ENCODE measurements at regions not wholly inside any gene's neighbourhood (a gene's known extent, or its start where the extent isn't known, plus 50 kb on each side); places are given as distances from the start of the nearest gene placed in this dataset.

- no peak for DNase-seq (ENCODE audit: low read depth in 4 of 4, low spot score in 3 of 4)
These were observed 459.2 kb downstream of the ARHGEF28 start for GRCh38 chr5:74085186-74085585.

GRCh38 chr5:74083096-74083791, 457.2 kb downstream of the ARHGEF28 start:
- no peak for DNase-seq (ENCODE audit: low read depth in 4 of 4, low spot score in 3 of 4)

- DNase-seq (ENCODE audit: low read depth in 4 of 4, low spot score in 3 of 4), result no peak
These were observed 456.6 kb downstream of the ARHGEF28 start for GRCh38 chr5:74082512-74083055.

GRCh38 chr5:74081126-74081525, 455.1 kb downstream of the ARHGEF28 start:
- no peak for DNase-seq (ENCODE audit: low read depth in 4 of 4, low spot score in 3 of 4)

DNA sequence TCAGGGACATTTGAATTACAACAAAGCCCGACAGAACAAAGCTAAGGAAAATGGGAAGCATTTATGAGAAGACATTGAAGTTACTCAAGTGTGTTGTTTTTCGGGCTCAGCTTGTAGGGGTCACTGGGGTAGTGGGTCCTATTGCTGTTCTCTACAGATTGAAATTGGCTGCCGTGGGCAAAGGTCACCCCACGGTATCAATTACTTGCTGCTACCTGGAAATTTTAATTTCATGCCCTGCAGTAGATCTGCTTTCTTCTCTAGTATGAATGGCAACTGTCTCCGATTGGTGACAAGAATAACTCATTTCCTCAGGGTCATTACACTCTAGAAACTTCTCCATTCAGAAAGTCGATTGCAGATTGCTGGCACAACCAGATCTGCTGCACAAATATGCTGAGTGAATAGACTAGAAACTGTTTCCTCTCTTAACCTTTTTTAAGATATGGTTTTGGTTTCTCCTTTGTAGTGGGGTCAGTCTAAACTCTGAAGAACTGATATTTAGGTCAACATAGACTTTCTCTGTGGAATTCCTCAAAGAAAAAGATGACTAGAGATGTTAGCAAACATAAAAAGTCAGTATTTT, 454.1 kb downstream of the ARHGEF28 start:
- DNase-seq (ENCODE audit: low read depth in 4 of 4, low spot score in 3 of 4), result no peak

- no peak for DNase-seq (ENCODE audit: low read depth in 4 of 4, low spot score in 3 of 4)
These were observed 449.8 kb downstream of the ARHGEF28 start for GRCh38 chr5:74075501-74076484.

GRCh38 chr5:74074111-74074510, 448.1 kb downstream of the ARHGEF28 start:
- DNase-seq (ENCODE audit: low read depth in 4 of 4, low spot score in 3 of 4), result no peak

DNA sequence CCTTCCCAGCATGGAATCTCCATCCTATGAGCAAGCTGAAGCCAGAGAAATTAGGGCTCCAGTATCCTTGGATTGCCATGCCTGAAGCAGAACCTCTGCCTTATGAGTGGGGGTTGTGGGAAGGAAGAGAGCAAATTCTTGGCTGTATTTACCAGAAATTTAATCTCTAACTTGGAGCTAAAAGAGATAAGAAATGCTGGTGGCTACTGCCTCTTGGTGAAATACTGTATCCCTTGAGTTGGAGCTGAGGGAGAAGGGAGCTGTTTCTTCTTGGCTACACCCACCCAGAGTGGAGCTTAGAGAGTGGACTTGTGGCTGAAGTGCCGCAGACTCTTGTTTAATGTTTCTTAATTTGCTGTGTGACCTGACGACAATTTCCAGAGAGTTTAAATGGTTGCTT, 447.3 kb downstream of the ARHGEF28 start:
- no peak for DNase-seq (ENCODE audit: low read depth in 4 of 4, low spot score in 3 of 4)

GRCh38 chr5:74072646-74073045, 446.6 kb downstream of the ARHGEF28 start:
- no peak for DNase-seq (ENCODE audit: low read depth in 4 of 4, low spot score in 3 of 4)

GRCh38 chr5:74070766-74071165, 444.8 kb downstream of the ARHGEF28 start:
- DNase-seq (ENCODE audit: low read depth in 4 of 4, low spot score in 3 of 4), result no peak

- no peak for DNase-seq (ENCODE audit: low read depth in 4 of 4, low spot score in 3 of 4)
These were observed 443.7 kb downstream of the ARHGEF28 start for GRCh38 chr5:74069741-74070140.

DNA sequence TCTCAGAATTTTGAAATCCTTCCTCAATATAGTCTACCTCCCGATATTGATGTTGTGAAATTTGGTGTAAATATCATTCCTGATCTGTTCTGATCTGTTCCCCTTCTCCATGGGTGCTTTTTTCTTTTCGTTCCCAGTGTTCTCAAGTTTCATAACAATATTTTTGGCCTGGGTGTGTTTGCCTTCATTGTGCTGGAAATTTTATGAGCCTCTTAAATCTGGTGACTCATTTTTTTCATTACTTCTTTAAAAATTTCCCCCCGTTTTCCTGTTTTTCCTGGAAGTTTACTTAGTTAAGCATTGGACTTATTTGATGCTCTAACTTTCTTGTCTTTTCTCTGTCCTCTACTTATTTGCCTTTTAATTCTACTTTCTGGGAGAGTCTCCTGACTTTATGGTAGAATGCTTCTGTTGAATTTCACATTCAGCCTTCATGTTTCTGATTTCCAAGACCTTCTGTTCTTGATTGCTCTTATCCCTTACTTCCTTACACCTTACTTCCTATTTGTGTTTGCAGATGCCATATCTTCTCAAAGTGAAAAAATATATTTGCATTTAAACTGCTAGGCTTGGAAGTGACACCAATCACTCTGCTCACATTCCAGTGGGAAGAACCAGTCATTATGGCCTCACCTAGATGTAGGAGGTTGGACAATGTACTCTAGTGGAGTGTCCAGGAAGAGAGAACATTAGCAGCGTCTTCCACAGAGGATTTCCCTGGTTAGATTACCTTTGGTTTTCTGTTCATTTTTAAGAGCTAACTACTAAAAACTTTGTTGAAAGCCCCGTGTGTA, 441.9 kb downstream of the ARHGEF28 start:
- no peak for DNase-seq (ENCODE audit: low read depth in 4 of 4, low spot score in 3 of 4)

GRCh38 chr5:74064911-74065310, 438.9 kb downstream of the ARHGEF28 start:
- no peak for DNase-seq (ENCODE audit: low read depth in 4 of 4, low spot score in 3 of 4)

- DNase-seq (ENCODE audit: low read depth in 4 of 4, low spot score in 3 of 4), result no peak
These were observed 438.2 kb downstream of the ARHGEF28 start for GRCh38 chr5:74064225-74064624.

- DNase-seq (ENCODE audit: low read depth in 4 of 4, low spot score in 3 of 4), result no peak
These were observed 437.8 kb downstream of the ARHGEF28 start for GRCh38 chr5:74063821-74064220.

DNA sequence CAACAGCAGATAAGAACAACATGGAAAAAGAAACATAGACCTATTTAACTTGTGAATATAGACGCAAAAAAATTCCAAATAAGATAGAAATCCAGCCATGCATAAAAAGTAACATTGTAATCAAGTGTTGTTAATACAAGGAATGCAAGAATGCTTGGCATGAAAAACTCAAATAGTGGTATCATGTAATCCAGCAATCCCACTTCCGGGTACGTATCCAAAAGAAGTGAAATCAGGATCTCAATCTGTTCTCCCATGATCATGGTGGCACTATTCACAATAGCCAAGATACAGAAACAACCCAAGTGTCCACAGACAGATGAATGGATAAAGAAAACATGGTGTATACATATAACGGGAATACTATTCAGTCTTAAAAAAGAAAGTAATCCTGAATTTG, 437.4 kb downstream of the ARHGEF28 start:
- DNase-seq (ENCODE audit: low read depth in 4 of 4, low spot score in 3 of 4), result no peak

DNA sequence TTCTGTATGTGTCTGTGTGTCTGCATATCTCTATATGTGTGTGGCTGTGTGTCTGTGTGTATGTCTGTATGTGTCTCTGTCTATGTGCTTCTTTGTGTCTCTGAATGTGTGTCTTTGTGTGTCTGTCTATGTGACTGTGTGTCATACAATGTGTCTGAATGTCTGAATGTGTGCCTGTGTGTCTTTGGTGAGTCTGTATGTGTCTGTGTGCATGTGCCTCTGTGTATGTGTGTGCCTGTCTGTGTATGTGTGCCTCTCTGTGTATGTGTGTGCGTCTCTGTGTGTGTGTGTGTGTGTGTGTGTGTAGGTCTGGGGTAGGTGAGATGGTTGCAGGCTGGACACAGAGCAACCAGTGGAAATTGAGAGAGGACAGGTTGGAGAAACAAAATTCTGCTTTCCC, 435.3 kb downstream of the ARHGEF28 start:
- no peak for DNase-seq (ENCODE audit: low read depth in 4 of 4, low spot score in 3 of 4)

- DNase-seq (ENCODE audit: low read depth in 4 of 4, low spot score in 3 of 4), result no peak
These were observed 433.7 kb downstream of the ARHGEF28 start for GRCh38 chr5:74059706-74060105.

DNA sequence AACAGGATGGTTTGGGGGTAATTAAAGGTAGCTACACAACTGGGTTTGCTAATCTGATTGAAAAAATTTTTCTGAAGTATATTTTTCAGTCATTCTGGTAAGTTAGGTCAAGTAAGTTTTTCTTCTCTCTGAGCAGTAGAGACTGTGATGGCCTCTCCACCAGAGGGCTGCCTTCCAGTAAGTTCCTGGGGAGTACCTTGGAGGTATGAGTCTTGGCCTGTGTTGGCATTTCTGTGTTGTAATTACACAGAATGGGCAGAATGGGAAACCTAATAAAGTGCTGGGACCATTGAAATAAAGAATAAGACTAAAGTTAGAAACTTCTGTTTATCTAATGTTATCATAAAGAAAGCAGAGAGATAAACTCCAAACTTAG, 430.8 kb downstream of the ARHGEF28 start:
- DNase-seq (ENCODE audit: low read depth in 4 of 4, low spot score in 3 of 4), result no peak

DNA sequence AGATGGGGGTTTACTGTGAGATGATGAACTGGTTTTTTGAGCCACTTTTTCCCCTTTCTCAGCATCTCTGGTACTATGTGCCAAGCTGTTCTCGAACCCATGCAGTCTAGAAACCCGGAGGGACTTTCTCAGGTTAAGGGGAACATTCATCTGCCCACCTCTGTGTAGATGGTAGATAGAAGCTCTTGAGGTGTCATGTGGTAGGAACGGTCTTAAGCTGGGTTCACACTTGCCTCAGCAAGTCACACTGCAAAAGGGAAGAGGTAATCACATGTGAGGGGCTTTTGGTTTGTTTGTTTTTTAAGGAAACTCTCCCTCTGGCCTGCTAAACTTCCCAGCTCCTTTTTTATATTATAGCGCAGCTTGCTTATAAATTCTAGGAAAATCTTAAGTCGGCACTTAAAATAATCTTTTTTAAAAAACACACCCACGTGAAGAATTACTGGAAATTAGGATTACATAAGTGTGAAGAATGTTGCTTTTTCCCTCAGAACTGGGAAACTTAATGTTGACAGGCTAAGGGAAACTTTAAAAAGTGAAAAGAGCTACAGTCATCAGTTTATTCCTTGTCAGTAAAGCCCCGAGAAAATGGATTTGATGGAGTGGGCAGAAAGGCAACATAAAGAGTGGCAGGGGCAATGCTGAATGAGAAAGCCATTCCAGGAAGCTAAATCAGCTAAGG, 430.3 kb downstream of the ARHGEF28 start:
- DNase-seq (ENCODE audit: low read depth in 4 of 4, low spot score in 3 of 4), result no peak
